ENCODE measurements at regions not wholly inside any gene's neighbourhood (a gene's known extent, or its start where the extent isn't known, plus 50 kb on each side); places are given as distances from the start of the nearest gene placed in this dataset.

- no peak overlapping the region for H3K4me3 ChIP-seq (ENCODE audit: low read depth, low read length)
- DNase-seq (ENCODE audit: low read depth): no peak
- TF ChIP-seq, protein P1, sequence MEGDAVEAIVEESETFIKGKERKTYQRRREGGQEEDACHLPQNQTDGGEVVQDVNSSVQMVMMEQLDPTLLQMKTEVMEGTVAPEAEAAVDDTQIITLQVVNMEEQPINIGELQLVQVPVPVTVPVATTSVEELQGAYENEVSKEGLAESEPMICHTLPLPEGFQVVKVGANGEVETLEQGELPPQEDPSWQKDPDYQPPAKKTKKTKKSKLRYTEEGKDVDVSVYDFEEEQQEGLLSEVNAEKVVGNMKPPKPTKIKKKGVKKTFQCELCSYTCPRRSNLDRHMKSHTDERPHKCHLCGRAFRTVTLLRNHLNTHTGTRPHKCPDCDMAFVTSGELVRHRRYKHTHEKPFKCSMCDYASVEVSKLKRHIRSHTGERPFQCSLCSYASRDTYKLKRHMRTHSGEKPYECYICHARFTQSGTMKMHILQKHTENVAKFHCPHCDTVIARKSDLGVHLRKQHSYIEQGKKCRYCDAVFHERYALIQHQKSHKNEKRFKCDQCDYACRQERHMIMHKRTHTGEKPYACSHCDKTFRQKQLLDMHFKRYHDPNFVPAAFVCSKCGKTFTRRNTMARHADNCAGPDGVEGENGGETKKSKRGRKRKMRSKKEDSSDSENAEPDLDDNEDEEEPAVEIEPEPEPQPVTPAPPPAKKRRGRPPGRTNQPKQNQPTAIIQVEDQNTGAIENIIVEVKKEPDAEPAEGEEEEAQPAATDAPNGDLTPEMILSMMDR (IDR thresholded peaks at IDR 0.05; ENCODE audit: low read depth, low read length, missing control alignments): no peak
- in situ Hi-C loops (cut with HindIII; ENCODE audit: low sequenced_read_pairs): no loop called here
These were observed 173.2 kb upstream of the EEA1 start for GRCh38 chr12:93102312-93102711.

DNA sequence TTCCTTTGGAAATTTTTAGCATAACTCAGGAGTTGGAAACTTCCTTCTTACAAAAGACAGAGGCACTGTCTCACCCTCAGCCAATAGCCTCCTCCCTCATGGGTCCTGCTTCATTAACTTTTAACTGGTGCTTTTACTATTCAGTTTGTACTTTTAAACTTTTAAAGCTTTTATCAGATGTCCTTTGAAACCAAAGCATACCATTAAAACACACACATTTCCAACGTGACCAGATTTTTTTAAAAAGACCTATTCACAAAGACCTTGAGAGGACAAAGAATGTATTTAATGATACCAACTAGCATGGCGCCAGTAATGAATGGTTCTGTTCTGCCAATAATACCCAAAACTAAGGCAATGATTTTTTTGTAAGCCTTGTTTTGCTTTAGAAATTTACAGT lies 173.6 kb upstream of the EEA1 start:
- no peak overlapping the region for H3K4me3 ChIP-seq (ENCODE audit: low read depth, low read length)
- TF ChIP-seq, protein P1 (IDR thresholded peaks at IDR 0.05; ENCODE audit: low read depth, low read length, missing control alignments): no peak
- no peak for DNase-seq (ENCODE audit: low read depth)
- in situ Hi-C loops (cut with HindIII; ENCODE audit: low sequenced_read_pairs): no loop called here

DNA sequence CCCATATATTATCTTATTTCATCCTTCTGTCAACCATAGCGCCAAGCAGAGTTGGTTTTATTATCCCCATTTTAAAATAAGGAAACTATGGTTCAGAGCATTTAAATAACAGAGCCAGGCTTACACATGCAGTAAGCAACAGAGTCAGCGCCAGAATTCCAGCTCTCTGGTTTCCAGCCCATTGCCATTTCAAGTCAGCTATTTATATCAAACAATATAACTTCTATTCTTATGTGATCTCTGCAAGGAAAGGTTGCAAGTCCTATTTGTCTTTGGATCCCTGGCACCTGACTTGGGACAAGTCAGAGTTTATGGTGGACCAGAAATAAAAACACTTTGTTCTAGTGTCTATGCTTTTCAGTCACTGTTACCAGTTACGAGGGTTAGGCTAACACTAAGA lies 174.1 kb upstream of the EEA1 start:
- in situ Hi-C loops (cut with HindIII; ENCODE audit: low sequenced_read_pairs): no loop called here
- no peak for DNase-seq (ENCODE audit: low read depth)
- H3K4me3 ChIP-seq (ENCODE audit: low read depth, low read length): no peak overlapping the region
- TF ChIP-seq, protein P1 (IDR thresholded peaks at IDR 0.05; ENCODE audit: low read depth, low read length, missing control alignments): no peak

GRCh38 chr12:93104535-93104934 lies 175.4 kb upstream of the EEA1 start:
- no peak overlapping the region for H3K4me3 ChIP-seq (ENCODE audit: low read depth, low read length)
- TF ChIP-seq, protein P1 (IDR thresholded peaks at IDR 0.05; ENCODE audit: low read depth, low read length, missing control alignments): no peak
- no peak for DNase-seq (ENCODE audit: low read depth)
- in situ Hi-C loops (cut with HindIII; ENCODE audit: low sequenced_read_pairs): no loop called here

- in situ Hi-C loops (cut with HindIII; ENCODE audit: low sequenced_read_pairs): no loop called here
- TF ChIP-seq, protein P1 (IDR thresholded peaks at IDR 0.05; ENCODE audit: low read depth, low read length, missing control alignments): no peak
- H3K4me3 ChIP-seq (ENCODE audit: low read depth, low read length): no peak overlapping the region
- DNase-seq (ENCODE audit: low read depth): no peak
These were observed 177.8 kb upstream of the EEA1 start for GRCh38 chr12:93106910-93107309.

DNA sequence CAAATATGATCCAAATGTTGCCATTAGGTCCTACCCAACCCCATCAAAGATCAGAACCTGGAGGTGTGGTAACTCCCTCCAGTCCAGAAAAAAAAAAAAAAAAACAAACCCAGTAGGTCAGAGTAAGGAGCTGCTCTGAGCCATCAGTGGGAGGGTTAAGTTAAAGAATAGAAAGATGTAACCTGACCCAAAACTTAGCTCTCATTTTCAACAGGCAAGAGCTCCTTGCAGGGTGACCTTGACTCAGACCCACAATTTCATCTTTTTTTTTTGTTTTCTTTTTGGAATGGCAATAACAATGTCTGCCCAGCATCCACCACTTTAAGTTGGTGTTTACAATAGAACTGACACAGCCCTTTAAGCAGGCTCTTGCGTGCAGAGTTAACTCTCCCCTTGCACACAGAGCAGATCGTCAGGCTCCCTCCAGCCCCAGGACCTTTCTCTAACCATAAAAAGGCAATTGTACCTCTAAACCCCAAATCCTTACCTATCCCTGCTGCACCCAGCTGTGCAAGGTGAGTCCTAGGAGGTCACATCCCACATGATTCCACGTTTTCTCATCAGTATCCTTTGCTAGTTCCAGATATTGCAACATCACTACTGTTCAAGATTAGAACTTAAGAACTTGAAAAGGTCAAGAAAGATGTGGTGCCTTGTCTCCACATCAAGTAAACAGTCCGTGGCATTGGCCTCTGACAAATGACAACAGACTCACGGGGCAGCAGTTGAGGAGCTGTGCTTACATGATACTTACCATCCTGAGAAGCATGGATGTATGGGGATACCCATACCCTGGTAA lies 178.6 kb upstream of the EEA1 start:
- DNase-seq (ENCODE audit: low read depth): no peak
- no peak overlapping the region for H3K4me3 ChIP-seq (ENCODE audit: low read depth, low read length)
- in situ Hi-C loops (cut with HindIII; ENCODE audit: low sequenced_read_pairs): no loop called here
- TF ChIP-seq, protein P1 (IDR thresholded peaks at IDR 0.05; ENCODE audit: low read depth, low read length, missing control alignments): no peak

Data from astrocyte of the cerebellum (primary cell).